GM20431 (cell line): ENCODE measurements at regions not wholly inside any gene's neighbourhood (a gene's known extent, or its start where the extent isn't known, plus 50 kb on each side); places are given as distances from the start of the nearest gene placed in this dataset.
"Not testable (repeated sequence)": the region's sequence is repeated elsewhere in the genome, so short reads cannot be mapped to it uniquely, and the experiment has no call there.

Experiments used
- in situ Hi-C: fragments of 300-500 bp; cut with MseI, MboI; formaldehyde crosslinking; loops from one replicate; pipeline ENCODE4 v1.15.0; 2020; ENCODE audit warnings: low sequenced_read_pairs; ENCODE audit not compliant: unreplicated experiment

GRCh38 chr13:86409466-86410241 is 610.4 kb upstream of the SLITRK6 start:
- in situ Hi-C loops = no loop called here

DNA sequence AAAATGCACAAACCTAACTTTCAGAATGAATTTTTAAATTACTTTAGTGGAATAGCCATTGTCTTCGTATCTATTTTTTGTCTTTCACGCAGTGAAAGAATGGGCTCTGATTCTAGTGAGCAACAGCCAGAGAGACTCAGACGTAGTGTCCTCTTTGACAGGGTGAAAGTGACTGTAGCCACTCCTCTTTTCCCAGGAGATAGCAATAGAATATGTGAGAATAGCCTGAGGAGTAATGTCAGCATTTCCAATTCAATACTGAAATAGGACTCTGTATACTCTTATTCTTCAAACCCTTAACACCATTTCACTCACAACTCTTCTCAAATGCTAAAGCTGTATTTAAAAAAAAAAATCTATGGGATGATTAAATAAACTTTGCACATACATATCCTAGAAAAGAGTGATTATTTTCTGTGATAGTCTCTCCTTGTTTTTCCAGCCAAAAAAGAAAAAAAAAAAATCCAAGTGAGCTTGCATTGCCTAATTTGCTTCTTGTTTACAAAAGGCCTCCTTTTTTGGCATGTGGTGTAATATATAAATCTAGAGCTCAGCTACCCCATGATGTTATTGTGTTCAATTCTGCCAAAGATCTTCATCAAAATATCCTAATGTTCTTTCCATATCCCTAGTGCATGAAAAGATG is 626.1 kb upstream of the SLITRK6 start:
- in situ Hi-C loops = no loop called here

GRCh38 chr13:86426437-86426836 is 627.2 kb upstream of the SLITRK6 start:
- in situ Hi-C loops = no loop called here

GRCh38 chr13:86429756-86430155 is 630.5 kb upstream of the SLITRK6 start:
- in situ Hi-C loops = no loop called here

- in situ Hi-C loops = no loop called here
Observed at GRCh38 chr13:86438034-86438433, 638.8 kb upstream of the SLITRK6 start.

DNA sequence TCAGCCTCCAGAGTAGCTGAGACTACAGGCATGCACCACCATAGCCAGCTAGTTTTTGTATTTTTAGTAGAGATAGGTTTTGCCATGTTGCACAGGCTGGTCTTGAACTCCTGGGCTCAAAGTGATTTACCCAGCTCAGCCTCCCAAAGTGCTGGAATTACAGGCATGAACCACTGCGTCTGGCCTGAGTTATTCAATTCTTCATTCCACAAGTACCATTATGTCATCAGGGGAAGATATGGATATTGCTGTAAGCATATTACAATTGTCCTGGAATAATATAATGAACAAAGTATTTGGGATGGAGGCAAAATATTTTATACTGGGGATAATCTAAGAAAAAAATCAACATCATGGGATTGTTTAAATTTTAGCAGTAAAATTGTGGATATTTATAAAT is 646.0 kb upstream of the SLITRK6 start:
- in situ Hi-C loops = no loop called here

- in situ Hi-C loops = no loop called here
Observed at GRCh38 chr13:86445672-86446071, 646.5 kb upstream of the SLITRK6 start.

GRCh38 chr13:86446311-86446710 is 647.1 kb upstream of the SLITRK6 start:
- in situ Hi-C loops = no loop called here

- in situ Hi-C loops = no loop called here
Observed at GRCh38 chr13:86447479-86447878, 648.3 kb upstream of the SLITRK6 start.

DNA sequence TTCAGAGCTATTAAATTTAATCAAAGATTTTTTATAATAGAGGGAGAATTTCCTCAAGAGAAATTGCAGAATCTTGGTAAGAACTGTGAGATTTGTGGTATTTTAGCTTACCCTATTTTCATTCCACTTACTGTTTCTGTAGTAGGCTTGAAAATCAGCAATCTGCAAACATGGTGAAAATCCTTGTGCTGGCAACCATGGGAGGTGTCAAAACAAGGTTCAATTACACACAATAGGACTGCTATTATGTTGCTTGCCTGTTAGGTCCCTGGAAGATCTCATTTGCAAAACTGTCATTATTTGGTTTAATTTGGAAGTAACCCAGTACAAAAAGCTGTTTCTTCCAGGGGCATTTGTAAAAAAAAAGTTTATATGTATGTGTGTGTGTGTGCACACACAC is 662.8 kb upstream of the SLITRK6 start:
- in situ Hi-C loops = no loop called here

DNA sequence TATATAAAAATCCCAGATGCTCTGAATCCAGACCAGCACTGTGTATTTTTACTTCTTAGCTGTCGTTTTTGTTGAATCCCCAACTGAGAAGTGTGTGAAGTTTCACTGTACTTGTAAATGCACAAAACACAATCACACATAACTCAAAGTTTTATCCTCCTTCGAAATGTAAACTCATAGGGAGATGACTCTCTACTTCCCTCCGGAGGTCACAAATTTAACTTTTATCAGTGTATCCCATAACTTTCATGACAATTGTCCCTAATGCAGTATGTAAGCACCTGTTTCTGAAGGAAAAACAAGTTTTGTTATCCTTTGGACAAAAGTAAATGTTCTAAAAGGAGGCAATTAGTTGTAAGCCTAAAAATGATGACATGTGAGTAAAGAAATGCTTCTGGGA is 665.0 kb upstream of the SLITRK6 start:
- in situ Hi-C loops = no loop called here

DNA sequence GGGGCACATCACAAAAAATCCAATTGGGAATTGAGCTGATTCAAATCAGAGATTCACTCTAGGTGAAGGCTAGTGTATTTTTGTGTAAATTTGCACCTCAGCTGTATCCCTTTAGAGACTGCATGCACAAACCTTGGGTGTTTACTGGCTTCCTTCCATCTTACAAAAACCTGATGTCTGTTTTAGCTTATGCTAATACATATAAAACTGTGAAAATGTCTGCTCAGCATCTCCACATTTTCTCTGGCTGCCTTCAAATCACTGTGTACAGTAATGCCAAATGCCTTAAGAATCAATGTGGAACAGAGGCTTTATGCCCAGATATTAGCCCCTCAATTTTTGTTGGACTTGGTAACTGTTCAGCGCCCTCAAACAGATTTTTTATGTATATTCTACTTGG is 675.8 kb upstream of the SLITRK6 start:
- in situ Hi-C loops = no loop called here

DNA sequence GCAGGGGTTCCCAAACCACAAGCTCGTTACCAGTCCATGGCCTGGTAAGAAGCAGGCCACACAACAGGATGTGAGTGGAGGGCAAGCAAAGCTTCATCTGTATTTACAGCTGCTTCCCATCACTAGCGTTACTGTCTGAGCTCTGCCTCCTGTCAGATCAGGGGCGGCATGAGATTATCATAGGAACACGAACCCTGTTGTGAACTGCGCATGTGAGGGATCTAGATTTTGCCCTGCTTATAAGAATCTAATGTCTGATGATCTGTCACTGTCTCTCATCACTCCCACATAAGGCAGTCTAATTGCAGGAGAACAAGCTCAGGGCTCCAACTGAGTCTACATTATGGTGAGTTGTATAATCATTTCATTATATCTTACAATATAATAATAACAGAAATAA is 677.4 kb upstream of the SLITRK6 start:
- in situ Hi-C loops = no loop called here

- in situ Hi-C loops = no loop called here
Observed at GRCh38 chr13:86486582-86486981, 687.4 kb upstream of the SLITRK6 start.

GRCh38 chr13:86491121-86491520 is 691.9 kb upstream of the SLITRK6 start:
- in situ Hi-C loops = no loop called here

DNA sequence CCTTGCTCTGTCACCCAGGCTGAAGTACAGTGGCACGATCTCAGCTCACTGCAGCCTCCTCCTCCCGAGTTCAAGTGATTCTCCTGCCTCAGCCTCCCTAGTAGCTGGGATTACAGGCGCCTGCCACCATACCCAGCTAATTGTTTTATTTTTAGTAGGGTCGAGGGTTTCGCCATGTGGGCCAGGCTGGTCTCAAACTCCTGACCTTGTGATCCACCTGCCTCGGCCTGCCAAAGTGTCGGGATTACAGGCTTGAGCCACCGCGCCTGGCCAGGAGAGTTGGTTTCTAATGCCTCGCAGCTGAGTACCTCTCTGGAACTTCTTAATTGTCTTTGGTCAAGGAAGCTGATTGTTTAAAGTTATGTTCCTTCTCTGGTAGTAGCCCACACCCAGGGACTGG is 702.7 kb upstream of the SLITRK6 start:
- in situ Hi-C loops = not testable (repeated sequence)

DNA sequence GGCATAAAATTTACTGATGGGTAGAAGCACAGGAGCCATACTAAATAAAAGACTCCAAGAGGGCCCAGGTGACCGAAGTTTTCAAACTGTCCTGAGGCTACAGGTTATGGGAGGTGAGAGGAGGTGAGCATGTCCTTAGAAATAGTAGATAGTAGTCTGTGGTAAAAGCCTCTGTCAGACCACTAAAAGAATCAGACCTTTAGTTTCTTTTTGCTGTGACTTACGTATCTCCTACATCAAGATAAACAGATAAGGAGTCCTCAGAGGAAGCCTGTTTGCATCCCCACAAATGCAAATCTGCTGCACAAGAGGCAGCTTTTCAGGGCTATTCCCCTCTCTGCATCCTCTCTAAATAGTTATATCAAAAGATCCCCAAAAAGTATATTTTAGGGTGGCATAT is 711.6 kb upstream of the SLITRK6 start:
- in situ Hi-C loops = no loop called here

DNA sequence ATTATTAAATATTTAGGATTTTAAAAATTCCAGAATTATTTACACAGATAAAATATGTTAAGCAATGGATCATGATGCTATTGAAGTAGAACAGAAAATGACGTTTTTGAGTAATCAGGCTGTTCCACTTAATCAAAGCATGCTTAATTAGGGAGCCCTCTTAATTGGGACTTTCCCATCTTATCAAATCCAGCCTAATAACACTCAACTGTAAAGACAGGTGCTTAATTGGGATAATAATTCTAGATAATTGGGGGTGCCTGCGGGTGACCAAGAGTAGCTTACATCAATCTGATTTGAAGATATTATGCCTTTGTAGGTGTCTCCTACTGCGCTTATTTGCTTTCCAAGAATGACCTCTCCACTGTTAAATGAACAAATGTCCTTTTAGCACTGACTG is 742.2 kb upstream of the SLITRK6 start:
- in situ Hi-C loops = no loop called here

- in situ Hi-C loops = no loop called here
Observed at GRCh38 chr13:86554066-86554465, 754.8 kb upstream of the SLITRK6 start.

GRCh38 chr13:86559901-86560300 is 760.7 kb upstream of the SLITRK6 start:
- in situ Hi-C loops = no loop called here

GRCh38 chr13:86562866-86563265 is 763.6 kb upstream of the SLITRK6 start:
- in situ Hi-C loops = no loop called here

DNA sequence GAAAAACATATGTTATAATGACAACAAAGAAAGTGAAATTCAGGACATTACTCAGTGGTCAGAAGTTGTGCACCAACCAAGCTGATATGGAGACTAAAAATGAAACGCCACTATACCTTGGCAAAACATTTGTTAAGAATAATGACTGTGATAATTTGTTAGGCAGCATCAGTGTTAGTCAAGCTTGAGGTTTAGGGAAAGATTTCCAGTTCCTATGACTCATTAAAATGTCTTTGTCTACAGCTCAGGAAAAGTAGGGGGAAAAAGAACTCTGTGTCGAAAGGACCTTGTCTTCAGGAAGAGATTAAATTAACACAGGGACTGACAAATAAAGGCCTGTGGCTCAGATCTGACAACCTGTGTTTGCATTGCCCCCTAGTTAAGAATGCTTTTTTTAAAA is 764.1 kb upstream of the SLITRK6 start:
- in situ Hi-C loops = no loop called here
